ENCODE measurements at regions not wholly inside any gene's neighbourhood (a gene's known extent, or its start where the extent isn't known, plus 50 kb on each side); places are given as distances from the start of the nearest gene placed in this dataset. TPM values are rescaled to one million over a fixed set of nuclear protein-coding genes. Genes with fewer than 3 reads are reported as not detected.

GRCh38 chr6:127058936-127059335, 59.5 kb upstream of the RSPO3 start:
- DNase-seq: no peak
- intact Hi-C loops (cut with micrococcal nuclease): no loop called here
- H3K4me3 ChIP-seq: no peak overlapping the region
- H3K9me3 ChIP-seq (replicated peaks): peaks cover 29% of the 10 kb centered on the region
- H3K27me3 ChIP-seq (ENCODE audit: low read depth): no peaks in the 10 kb centered on the region
- no peak overlapping the region for H3K27ac ChIP-seq (replicated peaks)
- no peaks in the 10 kb centered on the region for H3K36me3 ChIP-seq
- no peaks in the 10 kb centered on the region for H3K4me1 ChIP-seq
- TF ChIP-seq CTCF (IDR thresholded peaks at IDR 0.05; ENCODE audit: borderline replicate concordance): no peak

Small RNA genes in the stretch of these regions (microRNA-seq; reads per million reads assigned to microRNA genes)
- not detected for gene MIR588

All from left ventricle myocardium inferior (tissue), 1 donor.